ENCODE measurements at regions not wholly inside any gene's neighbourhood (a gene's known extent, or its start where the extent isn't known, plus 50 kb on each side); places are given as distances from the start of the nearest gene placed in this dataset.

DNA sequence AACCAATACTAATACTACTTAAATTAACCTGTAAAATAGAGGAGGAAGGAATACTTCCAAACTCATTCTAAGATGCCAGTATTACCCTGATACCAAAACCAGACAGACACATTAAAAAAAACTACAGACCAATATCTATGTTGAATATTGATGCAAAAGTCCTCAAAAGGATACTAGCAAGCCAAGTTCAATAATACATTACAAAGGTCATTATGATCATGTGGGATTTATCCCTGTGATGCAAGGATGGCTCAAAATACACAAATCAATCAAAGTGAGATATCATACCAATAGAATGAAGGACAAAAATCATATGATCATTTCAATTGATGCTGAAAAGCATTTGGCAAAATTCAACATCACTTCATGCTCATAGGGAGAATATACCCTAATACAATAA is 97.2 kb upstream of the ATXN7L3B start:
- no peak overlapping the region for H3K27ac ChIP-seq
- H3K27me3 ChIP-seq, result no peaks in the 10 kb centered on the region
- no peak overlapping the region for H3K4me3 ChIP-seq
- TF ChIP-seq POLR2AphosphoS5 (IDR thresholded peaks at IDR 0.05) (no peak), EP300 (IDR thresholded peaks at IDR 0.05) (no peak), POLR2A (IDR thresholded peaks at IDR 0.05) (no peak)
- TF ChIP-seq, protein P1, sequence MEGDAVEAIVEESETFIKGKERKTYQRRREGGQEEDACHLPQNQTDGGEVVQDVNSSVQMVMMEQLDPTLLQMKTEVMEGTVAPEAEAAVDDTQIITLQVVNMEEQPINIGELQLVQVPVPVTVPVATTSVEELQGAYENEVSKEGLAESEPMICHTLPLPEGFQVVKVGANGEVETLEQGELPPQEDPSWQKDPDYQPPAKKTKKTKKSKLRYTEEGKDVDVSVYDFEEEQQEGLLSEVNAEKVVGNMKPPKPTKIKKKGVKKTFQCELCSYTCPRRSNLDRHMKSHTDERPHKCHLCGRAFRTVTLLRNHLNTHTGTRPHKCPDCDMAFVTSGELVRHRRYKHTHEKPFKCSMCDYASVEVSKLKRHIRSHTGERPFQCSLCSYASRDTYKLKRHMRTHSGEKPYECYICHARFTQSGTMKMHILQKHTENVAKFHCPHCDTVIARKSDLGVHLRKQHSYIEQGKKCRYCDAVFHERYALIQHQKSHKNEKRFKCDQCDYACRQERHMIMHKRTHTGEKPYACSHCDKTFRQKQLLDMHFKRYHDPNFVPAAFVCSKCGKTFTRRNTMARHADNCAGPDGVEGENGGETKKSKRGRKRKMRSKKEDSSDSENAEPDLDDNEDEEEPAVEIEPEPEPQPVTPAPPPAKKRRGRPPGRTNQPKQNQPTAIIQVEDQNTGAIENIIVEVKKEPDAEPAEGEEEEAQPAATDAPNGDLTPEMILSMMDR (IDR thresholded peaks at IDR 0.05), result no peak
- H3K9me3 ChIP-seq, result no peaks in the 10 kb centered on the region
- DNase-seq, result no peak
- no peaks in the 10 kb centered on the region for H3K4me1 ChIP-seq
- H3K36me3 ChIP-seq, result no peaks in the 10 kb centered on the region
- intact Hi-C loops (cut with DNase I), result no loop called here

DNA sequence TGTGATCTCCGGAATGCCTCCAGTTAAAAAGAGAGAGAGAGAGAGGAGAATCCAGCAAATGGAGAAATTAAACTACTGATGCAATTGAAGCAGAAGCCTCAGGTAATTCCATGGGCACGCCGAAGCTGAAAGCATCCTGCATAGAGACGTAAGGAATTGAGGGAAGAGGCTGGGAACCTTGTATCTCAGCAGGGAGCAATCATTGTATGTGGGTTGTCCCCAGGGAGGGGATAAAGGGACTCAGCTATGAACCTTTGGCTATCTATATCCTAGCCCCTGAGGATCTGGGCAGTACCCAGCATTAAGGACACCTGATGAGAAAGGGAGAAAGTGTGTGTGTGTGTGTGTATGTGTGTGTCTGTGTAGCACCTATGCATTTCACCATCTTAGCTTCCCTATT is 95.8 kb upstream of the ATXN7L3B start:
- no peak overlapping the region for H3K27ac ChIP-seq
- no peak overlapping the region for H3K4me3 ChIP-seq
- no peaks in the 10 kb centered on the region for H3K27me3 ChIP-seq
- no peaks in the 10 kb centered on the region for H3K36me3 ChIP-seq
- TF ChIP-seq EP300 (IDR thresholded peaks at IDR 0.05), result no peak
- TF ChIP-seq POLR2A (IDR thresholded peaks at IDR 0.05), result no peak
- DNase-seq, result no peak
- intact Hi-C loops (cut with DNase I), result no loop called here
- WGBS, 2 donors, result 71 to 78% methylated on average over 4 of the region's 4 CpGs
- H3K4me1 ChIP-seq, result no peaks in the 10 kb centered on the region
- H3K9me3 ChIP-seq, result no peaks in the 10 kb centered on the region

DNA sequence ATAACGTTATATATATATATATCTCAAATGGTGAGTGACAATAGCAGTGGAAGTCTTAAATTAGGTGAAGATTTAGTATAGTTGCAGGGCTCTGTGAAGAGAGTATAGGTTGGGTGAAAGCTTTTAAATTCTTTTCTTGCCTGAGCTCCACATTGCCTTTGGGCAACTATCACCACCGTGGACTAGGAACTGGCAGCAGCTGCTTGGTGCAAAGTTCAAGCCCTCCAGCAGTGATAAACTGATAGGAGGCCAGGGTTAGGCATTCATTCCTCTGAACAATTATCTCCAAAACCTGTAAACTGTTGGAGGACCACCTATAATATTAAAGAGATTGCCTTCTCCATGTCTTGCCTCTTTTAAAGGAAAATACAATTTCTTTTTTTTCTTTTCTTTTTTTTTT is 91.2 kb upstream of the ATXN7L3B start:
- Histone ChIP-seq H3K4me1 (no peaks in the 10 kb centered on the region), H3K27me3 (no peaks in the 10 kb centered on the region), H3K4me3 (no peak overlapping the region), H3K9me3 (no peaks in the 10 kb centered on the region), H3K27ac (no peak overlapping the region), H3K36me3 (no peaks in the 10 kb centered on the region)
- intact Hi-C loops (cut with DNase I), result no loop called here
- no peak for DNase-seq
- WGBS, 2 donors, result 54 to 84% methylated on average over 2 of the region's 2 CpGs
- TF ChIP-seq, protein P1 (IDR thresholded peaks at IDR 0.05), result no peak
- no peak for TF ChIP-seq POLR2AphosphoS5 (IDR thresholded peaks at IDR 0.05)
- TF ChIP-seq POLR2A (IDR thresholded peaks at IDR 0.05), result no peak
- no peak for TF ChIP-seq EP300 (IDR thresholded peaks at IDR 0.05)

DNA sequence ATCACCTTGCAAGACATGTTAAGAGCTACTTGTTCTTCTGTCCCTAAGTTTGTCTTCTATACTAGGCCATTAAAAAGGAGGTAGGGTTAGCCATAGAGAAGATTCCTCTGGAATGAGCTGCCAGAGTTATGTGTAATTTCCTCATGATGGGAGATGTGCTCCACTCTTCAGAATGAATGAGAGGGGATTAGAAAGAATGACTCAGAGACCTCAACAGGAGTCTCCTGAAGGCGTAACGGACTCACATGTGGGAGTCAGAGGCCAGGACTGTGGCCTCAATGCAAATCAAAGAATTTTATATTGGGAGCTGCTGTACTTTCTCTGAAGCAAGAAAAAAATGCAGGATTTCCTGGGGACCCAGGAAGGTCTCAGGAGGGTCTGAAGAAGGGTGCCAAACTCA is 87.8 kb upstream of the ATXN7L3B start:
- Histone ChIP-seq H3K4me3 (no peak overlapping the region), H3K9me3 (no peaks in the 10 kb centered on the region), H3K4me1 (no peaks in the 10 kb centered on the region), H3K36me3 (no peaks in the 10 kb centered on the region), H3K27ac (no peak overlapping the region), H3K27me3 (no peaks in the 10 kb centered on the region)
- intact Hi-C loops (cut with DNase I), result no loop called here
- 83 to 88% methylated on average over 2 of the region's 2 CpGs for WGBS, 2 donors
- DNase-seq, result no peak
- TF ChIP-seq EP300 (IDR thresholded peaks at IDR 0.05) (no peak), POLR2AphosphoS5 (IDR thresholded peaks at IDR 0.05) (no peak)
- TF ChIP-seq, protein P1 (IDR thresholded peaks at IDR 0.05), result no peak

DNA sequence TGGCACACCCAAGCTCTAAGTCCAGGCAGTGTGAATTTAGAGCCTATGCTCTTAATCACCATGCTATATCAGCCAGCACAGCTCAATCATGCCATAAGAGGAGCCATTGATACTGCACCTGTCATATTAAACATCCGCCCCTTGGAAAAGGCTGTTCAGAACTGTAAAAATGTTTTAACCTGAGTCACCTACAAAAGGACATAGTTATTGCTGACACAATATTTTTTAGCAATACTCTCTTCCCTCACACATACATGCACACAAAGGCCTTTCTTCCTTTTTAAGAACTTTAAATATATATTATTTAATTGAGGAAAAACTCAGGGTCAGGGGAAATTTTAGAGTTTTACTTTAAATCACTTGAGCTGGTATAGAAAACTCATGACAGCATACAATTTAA is 83.5 kb upstream of the ATXN7L3B start:
- Histone ChIP-seq H3K36me3 (no peaks in the 10 kb centered on the region), H3K9me3 (no peaks in the 10 kb centered on the region), H3K4me1 (no peaks in the 10 kb centered on the region), H3K4me3 (no peak overlapping the region), H3K27me3 (no peaks in the 10 kb centered on the region), H3K27ac (no peak overlapping the region)
- DNase-seq, result no peak
- intact Hi-C loops (cut with DNase I), result no loop called here
- no peak for TF ChIP-seq POLR2AphosphoS5 (IDR thresholded peaks at IDR 0.05)
- no peak for TF ChIP-seq POLR2A (IDR thresholded peaks at IDR 0.05)
- TF ChIP-seq, protein P1 (IDR thresholded peaks at IDR 0.05), result no peak
- no peak for TF ChIP-seq EP300 (IDR thresholded peaks at IDR 0.05)
- 70 to 94% methylated on average over 1 of the region's 1 CpG for WGBS, 2 donors
